ENCODE measurements at regions not wholly inside any gene's neighbourhood (a gene's known extent, or its start where the extent isn't known, plus 50 kb on each side); places are given as distances from the start of the nearest gene placed in this dataset.

GRCh38 chr2:13901526-13901925 lies 731.0 kb upstream of the LRATD1 start:
- TF ChIP-seq CTCF (conservative IDR thresholded peaks at IDR 0.05 in 1 of 2, IDR thresholded peaks at IDR 0.05 in 1 of 2; ENCODE audit: low read depth in 1 of 2, low read length in 2 of 2) (no peak), EZH2 (IDR thresholded peaks at IDR 0.05; ENCODE audit: low read length, missing control alignments) (no peak)
